H1 (cell line): ENCODE measurements at regions not wholly inside any gene's neighbourhood (a gene's known extent, or its start where the extent isn't known, plus 50 kb on each side); places are given as distances from the start of the nearest gene placed in this dataset.

Source experiments
- GABPA ChIP-seq: IDR thresholded peaks from 2 replicates; pipeline ENCODE4 v1.6.1; 2011; ENCODE audit warnings: mild to moderate bottlenecking, low read length, moderate library complexity, borderline replicate concordance; ENCODE audit not compliant: insufficient read depth
- NRF1 ChIP-seq: IDR thresholded peaks from 2 replicates; pipeline ENCODE4 v1.6.1; 2011; ENCODE audit warnings: mild to moderate bottlenecking, low read depth, low read length, improper control_type of control experiment
- POLR2A ChIP-seq, 2 experiments: IDR thresholded peaks; 1 replicate in 1 of 2; 2 replicates in 1 of 2; pipeline ENCODE4 v1.6.1; 2011; ENCODE audit warnings: low read depth in 2 of 2, low read length in 2 of 2, mild to moderate bottlenecking in 2 of 2; ENCODE audit errors: control extremely low read depth in 1 of 2
- POLR2AphosphoS5 ChIP-seq: IDR thresholded peaks from 2 replicates; pipeline ENCODE4 v1.6.1; 2011; ENCODE audit warnings: low read depth, low read length
- YY1 ChIP-seq: IDR thresholded peaks from 2 replicates; pipeline ENCODE4 v1.6.1; 2011; ENCODE audit warnings: low read depth, mild to moderate bottlenecking, low read length
- TF ChIP-seq, protein P1 (sequence below), 3 experiments: IDR thresholded peaks; 1 replicate in 2 of 3; 2 replicates in 1 of 3; pipeline versions ENCODE4 v1.5.1 to v1.6.1; 2011; ENCODE audit warnings: low read length in 3 of 3, mild to moderate bottlenecking in 3 of 3, inconsistent platforms in 2 of 3, low read depth in 1 of 3, moderate library complexity in 1 of 3; ENCODE audit not compliant: insufficient read depth in 1 of 3; ENCODE audit errors: control extremely low read depth in 1 of 3

DNA sequence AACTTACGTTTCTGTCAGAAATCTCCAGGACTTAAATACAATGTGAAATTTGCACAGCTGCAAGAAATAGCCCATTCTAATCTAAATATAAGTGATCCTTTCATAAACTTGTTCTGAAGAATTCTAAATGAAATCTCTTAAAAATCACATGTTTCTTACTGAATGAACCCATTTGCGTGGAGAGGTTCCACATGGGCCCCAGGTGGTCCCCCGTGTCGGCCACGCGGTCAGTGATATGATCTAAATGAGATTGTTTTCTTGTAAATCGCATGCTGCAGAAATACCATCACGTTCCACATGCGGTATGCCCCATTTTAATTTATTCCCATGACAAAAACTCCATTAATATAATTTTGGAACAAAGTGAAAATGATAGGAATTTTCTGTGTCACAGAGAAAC, 818.9 kb upstream of the SLC35B3 start:
- TF ChIP-seq POLR2A (IDR thresholded peaks at IDR 0.05; ENCODE audit: control extremely low read depth in 1 of 2, low read depth in 2 of 2, low read length in 2 of 2) (no peak), NRF1 (no peak), POLR2AphosphoS5 (no peak), GABPA (no peak), YY1 (no peak)
- TF ChIP-seq, protein P1, sequence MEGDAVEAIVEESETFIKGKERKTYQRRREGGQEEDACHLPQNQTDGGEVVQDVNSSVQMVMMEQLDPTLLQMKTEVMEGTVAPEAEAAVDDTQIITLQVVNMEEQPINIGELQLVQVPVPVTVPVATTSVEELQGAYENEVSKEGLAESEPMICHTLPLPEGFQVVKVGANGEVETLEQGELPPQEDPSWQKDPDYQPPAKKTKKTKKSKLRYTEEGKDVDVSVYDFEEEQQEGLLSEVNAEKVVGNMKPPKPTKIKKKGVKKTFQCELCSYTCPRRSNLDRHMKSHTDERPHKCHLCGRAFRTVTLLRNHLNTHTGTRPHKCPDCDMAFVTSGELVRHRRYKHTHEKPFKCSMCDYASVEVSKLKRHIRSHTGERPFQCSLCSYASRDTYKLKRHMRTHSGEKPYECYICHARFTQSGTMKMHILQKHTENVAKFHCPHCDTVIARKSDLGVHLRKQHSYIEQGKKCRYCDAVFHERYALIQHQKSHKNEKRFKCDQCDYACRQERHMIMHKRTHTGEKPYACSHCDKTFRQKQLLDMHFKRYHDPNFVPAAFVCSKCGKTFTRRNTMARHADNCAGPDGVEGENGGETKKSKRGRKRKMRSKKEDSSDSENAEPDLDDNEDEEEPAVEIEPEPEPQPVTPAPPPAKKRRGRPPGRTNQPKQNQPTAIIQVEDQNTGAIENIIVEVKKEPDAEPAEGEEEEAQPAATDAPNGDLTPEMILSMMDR (IDR thresholded peaks at IDR 0.05; ENCODE audit: control extremely low read depth in 1 of 3, insufficient read depth in 1 of 3, low read depth in 1 of 3, low read length in 3 of 3), result no peak
